Lower leg skin (tissue), 3 donors: ENCODE measurements at regions not wholly inside any gene's neighbourhood (a gene's known extent, or its start where the extent isn't known, plus 50 kb on each side); places are given as distances from the start of the nearest gene placed in this dataset.

Experiments
- POLR2A ChIP-seq, 2 donors: fragments of 450-650 bp; IDR thresholded peaks; one replicate each; pipeline ENCODE4 v1.6.1; 2016 to 2017; ENCODE audit warnings: antibody characterized with exemption in 2 of 2, mild to moderate bottlenecking in 1 of 2, moderate library complexity in 1 of 2
- TF ChIP-seq, protein P1 (sequence below), 3 donors: fragments of 450-650 bp; IDR thresholded peaks; one replicate each; pipeline ENCODE4 v1.5.1; 2016; ENCODE audit warnings: antibody characterized with exemption in 3 of 3, mild to moderate bottlenecking in 3 of 3, moderate library complexity in 2 of 3

DNA sequence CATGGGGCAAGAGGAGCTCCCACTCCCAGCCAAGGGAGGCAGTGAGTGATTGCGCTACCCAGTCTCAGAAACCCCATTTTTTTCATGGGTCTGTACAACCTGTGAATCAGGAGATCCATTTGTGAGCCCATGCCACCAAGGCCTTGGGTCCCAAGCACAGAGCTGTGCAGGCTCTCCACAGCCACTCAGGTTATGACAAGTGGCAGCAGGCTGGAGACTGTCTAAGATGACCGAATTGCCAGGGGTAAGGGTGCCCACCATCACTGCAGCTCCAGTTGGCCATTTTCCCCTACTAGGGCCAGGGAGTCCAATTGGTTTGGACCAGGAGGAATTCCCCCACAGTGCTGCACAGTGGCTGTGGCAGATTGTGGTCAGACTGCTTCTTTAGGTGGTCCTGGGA is 407.5 kb upstream of the KLHL4 start:
- TF ChIP-seq, protein P1, sequence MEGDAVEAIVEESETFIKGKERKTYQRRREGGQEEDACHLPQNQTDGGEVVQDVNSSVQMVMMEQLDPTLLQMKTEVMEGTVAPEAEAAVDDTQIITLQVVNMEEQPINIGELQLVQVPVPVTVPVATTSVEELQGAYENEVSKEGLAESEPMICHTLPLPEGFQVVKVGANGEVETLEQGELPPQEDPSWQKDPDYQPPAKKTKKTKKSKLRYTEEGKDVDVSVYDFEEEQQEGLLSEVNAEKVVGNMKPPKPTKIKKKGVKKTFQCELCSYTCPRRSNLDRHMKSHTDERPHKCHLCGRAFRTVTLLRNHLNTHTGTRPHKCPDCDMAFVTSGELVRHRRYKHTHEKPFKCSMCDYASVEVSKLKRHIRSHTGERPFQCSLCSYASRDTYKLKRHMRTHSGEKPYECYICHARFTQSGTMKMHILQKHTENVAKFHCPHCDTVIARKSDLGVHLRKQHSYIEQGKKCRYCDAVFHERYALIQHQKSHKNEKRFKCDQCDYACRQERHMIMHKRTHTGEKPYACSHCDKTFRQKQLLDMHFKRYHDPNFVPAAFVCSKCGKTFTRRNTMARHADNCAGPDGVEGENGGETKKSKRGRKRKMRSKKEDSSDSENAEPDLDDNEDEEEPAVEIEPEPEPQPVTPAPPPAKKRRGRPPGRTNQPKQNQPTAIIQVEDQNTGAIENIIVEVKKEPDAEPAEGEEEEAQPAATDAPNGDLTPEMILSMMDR (IDR thresholded peaks at IDR 0.05): no peak
- TF ChIP-seq POLR2A (IDR thresholded peaks at IDR 0.05): no peak
